HepG2 (cell line): ENCODE measurements at regions not wholly inside any gene's neighbourhood (a gene's known extent, or its start where the extent isn't known, plus 50 kb on each side); places are given as distances from the start of the nearest gene placed in this dataset.

Source experiments
- ATAC-seq: fragments of 200-7000 bp; cut with Tn5 transposase; 3 replicates; pipeline ENCODE4 v1.9.1; 2020; ENCODE audit warnings: mild to moderate bottlenecking, moderate library complexity
- BruUV-seq: library from RNA; stranded (reverse); fragments of 400-500 nt; replicated peaks from 2 replicates; lab custom pipeline; 2021; lab: Mats Ljungman, UMichigan
- CTCF ChIA-PET: fragments of 300-600 bp; formaldehyde crosslinking; extraction: SDS; loops from one replicate; lab custom pipeline; 2021; ENCODE audit warnings: low total read pairs, inconsistent platforms, low intra/inter-chr PET ratio; lab: Yijun Ruan, JAX
- POLR2A ChIA-PET: fragments of 350-600 bp; sonication (Branson Sonifier 250); formaldehyde crosslinking; loops from one replicate; lab custom pipeline; 2020; ENCODE audit warnings: antibody characterized with exemption, inconsistent platforms; lab: Yijun Ruan, JAX
- DNase-seq: peaks from one replicate; pipeline ENCODE4 v3.0.0-alpha.2; 2015; ENCODE audit warnings: low spot score
- FAIRE-seq: peaks from 3 replicates; lab custom pipeline; 2011; peaks lifted over from hg19 to GRCh38; lab: Jason Lieb, UNC
- H2AFZ ChIP-seq: one replicate; pipeline ENCODE4 v1.6.1; 2011; ENCODE audit warnings: low read length, inconsistent platforms
- H3K27ac ChIP-seq: fragments of 300-600 bp; 3 replicates; pipeline ENCODE4 v1.8.0; 2011; ENCODE audit warnings: mixed run types, mild to moderate bottlenecking, mixed read lengths, low read length, inconsistent platforms; ENCODE audit not compliant: insufficient read depth; ENCODE audit errors: extremely low read length
- H3K27me3 ChIP-seq, 2 experiments: fragments of 200-600 bp in 1 of 2; 2 replicates in 1 of 2; 3 replicates in 1 of 2; pipeline versions ENCODE4 v1.6.0 to v1.8.0; 2011; ENCODE audit warnings: low read length in 2 of 2, mild to moderate bottlenecking in 2 of 2, moderate library complexity in 2 of 2, inconsistent platforms in 1 of 2; ENCODE audit not compliant: insufficient read depth in 2 of 2, control insufficient read depth in 1 of 2
- H3K36me3 ChIP-seq, 2 experiments: fragments of 200-600 bp in 1 of 2; replicated peaks in 1 of 2; 2 replicates in 1 of 2; 3 replicates in 1 of 2; pipeline versions ENCODE4 v1.5.1 to v1.8.0; 2011; ENCODE audit warnings: low read length in 2 of 2, inconsistent platforms in 1 of 2; ENCODE audit not compliant: insufficient read depth in 2 of 2, control insufficient read depth in 1 of 2
- H3K4me1 ChIP-seq: 2 replicates; pipeline ENCODE4 v1.5.1; 2012; ENCODE audit warnings: low read length, inconsistent platforms; ENCODE audit not compliant: insufficient read depth
- H3K4me2 ChIP-seq: 2 replicates; pipeline ENCODE4 v1.6.0; 2011; ENCODE audit warnings: low read depth, low read length, inconsistent platforms
- H3K4me3 ChIP-seq, 3 experiments: fragments of 200-600 bp in 1 of 3; sonication (generic), shearing (Covaris generic) in 1 of 3; replicated peaks in 1 of 3; 2 replicates each; pipeline ENCODE4 v1.5.1; 2011 to 2016; ENCODE audit warnings: low read length in 3 of 3, inconsistent platforms in 2 of 3, low read depth in 2 of 3, mild to moderate bottlenecking in 2 of 3, control low read depth in 1 of 3, mixed read lengths in 1 of 3; ENCODE audit not compliant: insufficient read depth in 1 of 3
- H3K79me2 ChIP-seq: one replicate; pipeline ENCODE4 v1.6.1; 2011; ENCODE audit warnings: low read length, inconsistent platforms; ENCODE audit not compliant: insufficient read depth
- H3K9ac ChIP-seq: 2 replicates; pipeline ENCODE4 v1.6.0; 2011; ENCODE audit warnings: mild to moderate bottlenecking, low read depth, low read length, inconsistent platforms; ENCODE audit not compliant: insufficient read depth
- H3K9me3 ChIP-seq: 2 replicates; pipeline ENCODE4 v1.5.1; 2012; ENCODE audit warnings: mild to moderate bottlenecking, low read length
- H4K20me1 ChIP-seq: 2 replicates; pipeline ENCODE4 v1.6.0; 2011; ENCODE audit warnings: inconsistent platforms, mild to moderate bottlenecking, low read length, moderate library complexity; ENCODE audit not compliant: insufficient read depth
- ATF7-NPFF ChIP-seq: sonication (generic); formaldehyde crosslinking; IDR thresholded peaks from 2 replicates; pipeline ENCODE4 v1.8.1; 2023; ENCODE audit warnings: mild to moderate bottlenecking, low read depth, missing genetic modification reagents, moderate library complexity
- CCDC6 ChIP-seq: sonication (generic); formaldehyde crosslinking; IDR thresholded peaks from 2 replicates; pipeline ENCODE4 v1.8.1; 2022; ENCODE audit warnings: mild to moderate bottlenecking, missing genetic modification reagents, moderate library complexity
- CREB3 ChIP-seq: sonication (generic); formaldehyde crosslinking; IDR thresholded peaks from 2 replicates; pipeline ENCODE4 v1.5.0; 2020; ENCODE audit warnings: missing genetic modification reagents
- JUN ChIP-seq: sonication (generic); formaldehyde crosslinking; IDR thresholded peaks from 2 replicates; pipeline ENCODE4 v1.4.0; 2020; ENCODE audit warnings: mild to moderate bottlenecking, missing genetic modification reagents
- NFKBIZ ChIP-seq: IDR thresholded peaks from 2 replicates; pipeline ENCODE4 v1.6.1; 2018; ENCODE audit warnings: missing genetic modification reagents, missing compliant biosample characterization
- POLR2A ChIP-seq, 2 experiments: IDR thresholded peaks; 2 replicates each; pipeline ENCODE4 v1.6.1; 2011; ENCODE audit warnings: low read depth in 2 of 2, low read length in 2 of 2, mild to moderate bottlenecking in 1 of 2, moderate library complexity in 1 of 2; ENCODE audit not compliant: insufficient read depth in 1 of 2
- RARG ChIP-seq: sonication (generic); formaldehyde crosslinking; IDR thresholded peaks from 2 replicates; pipeline ENCODE4 v1.4.0; 2020; ENCODE audit warnings: low read depth, mild to moderate bottlenecking, missing genetic modification reagents
- TEF ChIP-seq: sonication (generic); formaldehyde crosslinking; IDR thresholded peaks from 2 replicates; pipeline ENCODE4 v1.5.0; 2020; ENCODE audit warnings: missing genetic modification reagents
- YY1 ChIP-seq: IDR thresholded peaks from 2 replicates; pipeline ENCODE4 v1.6.1; 2011; ENCODE audit warnings: low read length, low read depth, moderate library complexity, mild to moderate bottlenecking; ENCODE audit not compliant: insufficient read depth, insufficient replicate concordance
- ZNF446 ChIP-seq: sonication (generic); formaldehyde crosslinking; IDR thresholded peaks from 2 replicates; pipeline ENCODE4 v1.5.0; 2020; ENCODE audit warnings: mild to moderate bottlenecking, missing genetic modification reagents
- WGBS: methylation state at CpG from one replicate; pipeline ENCODE4 v1.1.6; 2017; ENCODE audit warnings: low lambda C conversion rate; 5-methylcytosine and 5-hydroxymethylcytosine counted together
- in situ Hi-C: cut with HindIII; loops from 2 replicates; pipeline ENCODE4 v1.10.0; 2017; ENCODE audit warnings: low pct_unique_long_range_greater_than_20kb; ENCODE audit not compliant: extremely low pct_ligation_motif_present
- intact Hi-C: fragments of 100-400 bp; cut with micrococcal nuclease; formaldehyde crosslinking; loops from one replicate; pipeline ENCODE4 v1.10.0; 2022; ENCODE audit not compliant: unreplicated experiment

- TF ChIP-seq CREB3 (CRISPR knock-in tag): no peak
- no peak for TF ChIP-seq JUN (CRISPR knock-in tag)
- TF ChIP-seq NFKBIZ (CRISPR knock-in tag): no peak
- TF ChIP-seq RARG: no peak
- no peak for TF ChIP-seq ZNF446 (CRISPR knock-in tag)
- TF ChIP-seq, all 625 proteins: peak for 0
Observed at GRCh38 chr13:109481040-109481439, 305.3 kb downstream of the IRS2 start (continued).

- Histone ChIP-seq H3K9ac (no peak overlapping the region), H2AFZ (no peak overlapping the region), H4K20me1 (no peaks in the 10 kb centered on the region), H3K27ac (no peak overlapping the region), H3K9me3 (no peaks in the 10 kb centered on the region; the same call in 1 of the 2 replicates), H3K36me3 (no peaks in the 10 kb centered on the region), H3K4me1 (no peaks in the 10 kb centered on the region), H3K4me3 (no peak overlapping the region), H3K79me2 (no peaks in the 10 kb centered on the region), H3K4me2 (no peak overlapping the region), H3K27me3 (peaks cover 0 to 3% of the 10 kb centered on the region in 2 experiments; a peak in 1 of 5 replicates)
- BruUV-seq: no TSS peak
- intact Hi-C loops (no loop called here), in situ Hi-C loops (no loop called here)
- ATAC-seq: no peak
- CTCF ChIA-PET: no interaction called here
- POLR2A ChIA-PET: no interaction called here
- WGBS: 39% methylated on average over 11 of the region's 11 CpGs
- TF ChIP-seq POLR2A (IDR thresholded peaks at IDR 0.05; ENCODE audit: insufficient read depth in 1 of 2, low read depth in 2 of 2, low read length in 2 of 2): no peak
- no peak for TF ChIP-seq YY1
- TF ChIP-seq TEF (CRISPR knock-in tag): no peak
- no peak for TF ChIP-seq CCDC6
- TF ChIP-seq ATF7-NPFF: no peak
- DNase-seq: no peak
- no peak for FAIRE-seq
Observed at GRCh38 chr13:109480011-109480955, 306.1 kb downstream of the IRS2 start.
